OCI-LY7 (cell line): ENCODE measurements at regions not wholly inside any gene's neighbourhood (a gene's known extent, or its start where the extent isn't known, plus 50 kb on each side); places are given as distances from the start of the nearest gene placed in this dataset.

ENCODE experiments used
- BruUV-seq: library from RNA; stranded (reverse); fragments of 400-500 nt; replicated peaks from 2 replicates; lab custom pipeline; 2021; lab: Mats Ljungman, UMichigan
- CTCF ChIA-PET: fragments of 300-600 bp; sonication (Branson Sonifier 250); formaldehyde crosslinking; loops from one replicate; lab custom pipeline; 2022; ENCODE audit warnings: antibody characterized with exemption; ENCODE audit not compliant: unreplicated experiment; lab: Charles Lee
- POLR2A ChIA-PET: fragments of 300-600 bp; sonication (Branson Sonifier 250); formaldehyde crosslinking; loops from one replicate; lab custom pipeline; 2022; ENCODE audit warnings: antibody characterized with exemption; lab: Charles Lee
- DNase-seq: peaks from one replicate; pipeline ENCODE4 v3.0.0-alpha.2; 2015; ENCODE audit warnings: low spot score
- H2AFZ ChIP-seq: fragments of 200-600 bp; sonication (generic), shearing (Covaris generic); 2 replicates; pipeline ENCODE4 v1.6.1; 2014; ENCODE audit warnings: mild to moderate bottlenecking, antibody characterized with exemption, low read length, moderate library complexity
- H3K27ac ChIP-seq: fragments of 200-600 bp; sonication (generic); 2 replicates; pipeline ENCODE4 v1.5.1; 2014; ENCODE audit warnings: mixed run types, low read depth, mild to moderate bottlenecking, moderate library complexity, low read length, inconsistent platforms; ENCODE audit not compliant: poor library complexity, severe bottlenecking
- H3K36me3 ChIP-seq: fragments of 200-600 bp; sonication (generic); 2 replicates; pipeline ENCODE4 v1.6.1; 2014; ENCODE audit warnings: mild to moderate bottlenecking, antibody characterized with exemption, low read length, moderate library complexity, mixed read lengths; ENCODE audit not compliant: insufficient read depth
- H3K4me1 ChIP-seq: fragments of 200-600 bp; sonication (generic); 2 replicates; pipeline ENCODE4 v1.5.1; 2014; ENCODE audit warnings: mild to moderate bottlenecking, low read length; ENCODE audit not compliant: insufficient read depth, poor library complexity, severe bottlenecking
- H3K4me2 ChIP-seq: fragments of 200-600 bp; sonication (generic); 2 replicates; pipeline ENCODE4 v1.6.1; 2014; ENCODE audit warnings: mild to moderate bottlenecking, low read length
- H3K4me3 ChIP-seq: fragments of 200-600 bp; sonication (generic); 2 replicates; pipeline ENCODE4 v1.5.1; 2014; ENCODE audit warnings: mild to moderate bottlenecking, low read depth, low read length; ENCODE audit not compliant: poor library complexity, severe bottlenecking
- H3K79me2 ChIP-seq: fragments of 200-600 bp; sonication (generic); 2 replicates; pipeline ENCODE4 v1.6.1; 2016; ENCODE audit warnings: low read depth, mild to moderate bottlenecking, low read length, moderate library complexity, mixed read lengths; ENCODE audit not compliant: insufficient read depth
- H3K9me2 ChIP-seq: fragments of 200-600 bp; sonication (generic); 2 replicates; pipeline ENCODE4 v1.6.1; 2016; ENCODE audit warnings: mild to moderate bottlenecking, low read length, mixed read lengths; ENCODE audit not compliant: insufficient read depth
- H3K9me3 ChIP-seq: fragments of 200-600 bp; sonication (generic); 2 replicates; pipeline ENCODE4 v1.6.1; 2014; ENCODE audit warnings: mild to moderate bottlenecking, mixed run types, low read length, mixed read lengths
- H4K20me1 ChIP-seq: fragments of 200-600 bp; sonication (generic); 2 replicates; pipeline ENCODE4 v1.6.1; 2014; ENCODE audit warnings: mild to moderate bottlenecking, antibody characterized with exemption, low read length, moderate library complexity, mixed read lengths; ENCODE audit not compliant: insufficient read depth
- EZH2phosphoT487 ChIP-seq: fragments of 200-600 bp; sonication (generic); IDR thresholded peaks from 2 replicates; pipeline ENCODE4 v1.6.1; 2018; ENCODE audit warnings: low read depth, borderline replicate concordance, mild to moderate bottlenecking, mixed run types, antibody characterized with exemption, low read length, moderate library complexity, mixed read lengths
- intact Hi-C: fragments of 100-400 bp; cut with micrococcal nuclease; formaldehyde crosslinking; loops from one replicate; pipeline ENCODE4 v1.10.0; 2022; ENCODE audit not compliant: unreplicated experiment
- TF ChIP-seq, protein P1 (sequence below): fragments of 200-600 bp; sonication (generic); conservative IDR thresholded peaks from 2 replicates; pipeline ENCODE4 v1.5.1; 2014; ENCODE audit warnings: mild to moderate bottlenecking, antibody characterized with exemption, low read length, moderate library complexity, mixed read lengths

- H3K4me2 ChIP-seq: no peak overlapping the region
- H3K9me2 ChIP-seq: no peaks in the 10 kb centered on the region
- H3K4me1 ChIP-seq: no peaks in the 10 kb centered on the region
- no peak overlapping the region for H2AFZ ChIP-seq
- H3K36me3 ChIP-seq: no peaks in the 10 kb centered on the region
- H3K79me2 ChIP-seq: no peaks in the 10 kb centered on the region
- intact Hi-C loops: no loop called here
- H3K4me3 ChIP-seq: no peak overlapping the region
- ChIA-PET POLR2A (interaction anchor here (1.1 kb wide), 1 partner anchor 32 kb away, joined by 3 read pairs; no protein-coding TSS in a partner anchor), CTCF (no interaction called here)
- H4K20me1 ChIP-seq: no peaks in the 10 kb centered on the region
- H3K27ac ChIP-seq: no peak overlapping the region
- TF ChIP-seq, protein P1, sequence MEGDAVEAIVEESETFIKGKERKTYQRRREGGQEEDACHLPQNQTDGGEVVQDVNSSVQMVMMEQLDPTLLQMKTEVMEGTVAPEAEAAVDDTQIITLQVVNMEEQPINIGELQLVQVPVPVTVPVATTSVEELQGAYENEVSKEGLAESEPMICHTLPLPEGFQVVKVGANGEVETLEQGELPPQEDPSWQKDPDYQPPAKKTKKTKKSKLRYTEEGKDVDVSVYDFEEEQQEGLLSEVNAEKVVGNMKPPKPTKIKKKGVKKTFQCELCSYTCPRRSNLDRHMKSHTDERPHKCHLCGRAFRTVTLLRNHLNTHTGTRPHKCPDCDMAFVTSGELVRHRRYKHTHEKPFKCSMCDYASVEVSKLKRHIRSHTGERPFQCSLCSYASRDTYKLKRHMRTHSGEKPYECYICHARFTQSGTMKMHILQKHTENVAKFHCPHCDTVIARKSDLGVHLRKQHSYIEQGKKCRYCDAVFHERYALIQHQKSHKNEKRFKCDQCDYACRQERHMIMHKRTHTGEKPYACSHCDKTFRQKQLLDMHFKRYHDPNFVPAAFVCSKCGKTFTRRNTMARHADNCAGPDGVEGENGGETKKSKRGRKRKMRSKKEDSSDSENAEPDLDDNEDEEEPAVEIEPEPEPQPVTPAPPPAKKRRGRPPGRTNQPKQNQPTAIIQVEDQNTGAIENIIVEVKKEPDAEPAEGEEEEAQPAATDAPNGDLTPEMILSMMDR: no peak
- TF ChIP-seq EZH2phosphoT487: no peak
- no TSS peak for BruUV-seq
- no peaks in the 10 kb centered on the region for H3K9me3 ChIP-seq
- DNase-seq: no peak
Observed at GRCh38 chr5:67957374-67957773, 258.2 kb upstream of the PIK3R1 start.

GRCh38 chr5:67954351-67954750 lies 261.2 kb upstream of the PIK3R1 start:
- intact Hi-C loops: no loop called here
- ChIA-PET CTCF (no interaction called here), POLR2A (interaction anchor here (0.6 kb wide), 2 partner anchors 254 to 682 kb away, joined by 3 read pairs; no protein-coding TSS in a partner anchor)
- no peaks in the 10 kb centered on the region for H4K20me1 ChIP-seq
- no peak for DNase-seq
- no peak overlapping the region for H3K4me3 ChIP-seq
- no peaks in the 10 kb centered on the region for H3K9me2 ChIP-seq
- TF ChIP-seq, protein P1: no peak
- TF ChIP-seq EZH2phosphoT487: no peak
- no peak overlapping the region; the same call in 1 of the 2 replicates for H2AFZ ChIP-seq
- no peaks in the 10 kb centered on the region for H3K4me1 ChIP-seq
- BruUV-seq: no TSS peak
- no peaks in the 10 kb centered on the region for H3K9me3 ChIP-seq
- no peaks in the 10 kb centered on the region for H3K79me2 ChIP-seq
- no peak overlapping the region for H3K4me2 ChIP-seq
- H3K27ac ChIP-seq: no peak overlapping the region
- no peaks in the 10 kb centered on the region for H3K36me3 ChIP-seq

- Histone ChIP-seq H3K4me2 (no peak overlapping the region), H2AFZ (no peak overlapping the region), H3K9me3 (no peaks in the 10 kb centered on the region), H3K27ac (no peak overlapping the region), H4K20me1 (no peaks in the 10 kb centered on the region), H3K79me2 (no peaks in the 10 kb centered on the region), H3K9me2 (no peaks in the 10 kb centered on the region), H3K36me3 (no peaks in the 10 kb centered on the region), H3K4me1 (no peaks in the 10 kb centered on the region), H3K4me3 (no peak overlapping the region)
- ChIA-PET CTCF (no interaction called here), POLR2A (interaction anchor here (0.5 to 0.7 kb wide), 2 partner anchors 8 to 361 kb away, joined by 3 read pairs; no protein-coding TSS in a partner anchor)
- DNase-seq: no peak
- no TSS peak for BruUV-seq
- no peak for TF ChIP-seq EZH2phosphoT487
- TF ChIP-seq, protein P1: no peak
- intact Hi-C loops: no loop called here
Observed at GRCh38 chr5:67942421-67942820, 273.1 kb upstream of the PIK3R1 start.
